Retinal pigment epithelial cell (primary cell): ENCODE measurements at regions not wholly inside any gene's neighbourhood (a gene's known extent, or its start where the extent isn't known, plus 50 kb on each side); places are given as distances from the start of the nearest gene placed in this dataset.

Source experiments
- DNase-seq: peaks from one replicate; pipeline ENCODE4 v3.0.0-alpha.2; 2010; ENCODE audit warnings: low read depth
- H3K4me3 ChIP-seq: 2 replicates; pipeline ENCODE4 v1.5.1; 2011; ENCODE audit warnings: mild to moderate bottlenecking, low read length, control low read depth, moderate library complexity
- CTCF ChIP-seq: conservative IDR thresholded peaks from 2 replicates; pipeline ENCODE4 v1.5.1; 2011; ENCODE audit warnings: low read depth, low read length, control low read depth, inconsistent platforms

- no peak for DNase-seq
- no peak for TF ChIP-seq CTCF
- H3K4me3 ChIP-seq = no peak overlapping the region
Measured at GRCh38 chr11:32184041-32184722, 93.3 kb downstream of the RCN1 start.

- H3K4me3 ChIP-seq = no peak overlapping the region
- no peak for TF ChIP-seq CTCF
- DNase-seq = no peak
Measured at GRCh38 chr11:32184723-32185376, 94.0 kb downstream of the RCN1 start.

DNA sequence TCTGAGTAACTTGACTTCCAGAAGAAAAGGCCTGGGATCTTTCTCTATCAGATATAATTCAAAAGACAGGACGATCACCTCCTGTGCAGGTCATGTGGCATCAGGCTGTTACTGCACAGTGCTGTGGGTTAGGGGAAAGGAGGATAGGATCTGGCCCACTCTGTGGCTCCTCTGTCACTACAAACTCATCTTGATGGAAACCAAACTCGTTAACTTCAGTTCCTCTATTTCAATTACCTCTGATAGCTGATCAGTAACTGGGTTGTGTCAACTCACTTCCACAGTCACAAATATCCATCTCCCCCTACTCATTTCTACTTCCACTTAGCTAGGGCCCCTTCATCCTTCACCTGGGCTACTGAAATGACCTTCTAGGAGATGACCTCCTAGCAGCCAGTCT is 95.2 kb downstream of the RCN1 start:
- no peak overlapping the region for H3K4me3 ChIP-seq
- TF ChIP-seq CTCF = no peak
- no peak for DNase-seq

DNA sequence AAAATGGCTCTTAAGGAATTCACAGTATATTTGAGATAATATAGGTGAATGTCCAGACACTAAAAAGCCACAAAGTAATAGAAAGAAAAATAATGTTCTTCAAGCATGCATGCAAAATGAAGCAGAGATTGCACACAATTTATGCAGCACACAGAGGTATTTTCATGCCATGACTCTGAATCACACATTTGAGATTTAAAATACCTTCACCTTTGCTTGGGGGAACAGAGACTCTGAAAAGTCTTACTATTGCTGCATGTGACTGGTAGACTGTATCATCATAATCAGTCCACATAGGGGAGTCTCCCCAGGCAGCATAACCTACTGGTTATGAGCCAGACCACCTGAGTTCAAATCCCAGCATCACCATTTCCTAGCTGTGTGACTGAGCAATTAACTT is 96.2 kb downstream of the RCN1 start:
- no peak for DNase-seq
- TF ChIP-seq CTCF = no peak

DNA sequence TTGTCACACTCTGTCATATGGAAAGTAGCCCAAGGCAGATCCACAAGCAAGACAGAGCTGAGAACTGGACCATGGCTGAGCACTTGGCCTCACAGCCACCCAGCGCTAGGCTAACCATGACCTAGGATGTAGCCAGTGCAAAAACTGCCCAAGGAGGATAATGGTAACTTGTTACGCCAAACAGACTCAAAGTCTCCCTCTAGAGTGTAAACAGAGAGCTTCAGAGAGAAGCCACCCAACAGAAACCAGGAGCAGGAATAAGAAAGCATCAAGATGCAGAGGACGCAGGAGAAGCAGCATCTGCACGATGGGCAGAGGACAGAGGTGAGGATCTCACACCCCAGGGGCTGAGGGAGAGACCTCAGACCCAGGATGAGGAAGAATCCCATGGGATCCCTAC is 97.9 kb downstream of the RCN1 start:
- no peak overlapping the region for H3K4me3 ChIP-seq
- peak; percentile 15 for TF ChIP-seq CTCF
- no peak for DNase-seq

More for the DNA sequence above, 96.2 kb downstream of the RCN1 start:
- H3K4me3 ChIP-seq = no peak overlapping the region

GRCh38 chr11:32196137-32196536 is 105.3 kb downstream of the RCN1 start:
- no peak for DNase-seq
- TF ChIP-seq CTCF = no peak
- no peak overlapping the region for H3K4me3 ChIP-seq

GRCh38 chr11:32198053-32198452 is 107.2 kb downstream of the RCN1 start:
- no peak for DNase-seq
- no peak overlapping the region for H3K4me3 ChIP-seq
- TF ChIP-seq CTCF = no peak
